SU-DHL-6 (cell line): ENCODE measurements at regions not wholly inside any gene's neighbourhood (a gene's known extent, or its start where the extent isn't known, plus 50 kb on each side); places are given as distances from the start of the nearest gene placed in this dataset.

Experiments used
- H2AFZ ChIP-seq: fragments of 200-600 bp; sonication (generic); 2 replicates; pipeline ENCODE4 v1.6.1; 2014; ENCODE audit warnings: low read depth, mild to moderate bottlenecking, moderate library complexity, mixed read lengths, antibody characterized with exemption, low read length; ENCODE audit not compliant: severe bottlenecking
- H3F3A ChIP-seq: fragments of 200-600 bp; shearing (Covaris generic); 2 replicates; pipeline ENCODE4 v1.6.0; 2016; ENCODE audit warnings: antibody characterized with exemption, mild to moderate bottlenecking; ENCODE audit not compliant: insufficient read depth
- H3K27ac ChIP-seq: fragments of 200-600 bp; sonication (generic); 2 replicates; pipeline ENCODE4 v1.5.1; 2016; ENCODE audit warnings: low read depth, mild to moderate bottlenecking, low read length, moderate library complexity, mixed read lengths
- H3K27me3 ChIP-seq: fragments of 200-600 bp; sonication (generic), shearing (Covaris generic); 2 replicates; pipeline ENCODE4 v1.6.0; 2014; ENCODE audit warnings: mild to moderate bottlenecking, low read length
- H3K36me3 ChIP-seq: fragments of 200-600 bp; sonication (generic); 2 replicates; pipeline ENCODE4 v1.6.1; 2014; ENCODE audit warnings: mild to moderate bottlenecking, low read length, mixed read lengths
- H3K4me2 ChIP-seq: fragments of 300-600, 200-600 bp; shearing (Covaris generic), sonication (generic); 2 replicates; pipeline ENCODE4 v1.6.0; 2014; ENCODE audit warnings: low read length, low read depth, mild to moderate bottlenecking; ENCODE audit not compliant: poor library complexity, severe bottlenecking
- H3K4me3 ChIP-seq: fragments of 200-600 bp; sonication (generic); 2 replicates; pipeline ENCODE4 v1.5.1; 2014; ENCODE audit warnings: antibody characterized with exemption, low read length, mild to moderate bottlenecking, mixed read lengths; ENCODE audit not compliant: insufficient read depth, poor library complexity, severe bottlenecking
- H3K79me2 ChIP-seq: fragments of 200-600 bp; sonication (generic); 2 replicates; pipeline ENCODE4 v1.6.1; 2014; ENCODE audit warnings: mild to moderate bottlenecking, low read length, moderate library complexity; ENCODE audit not compliant: insufficient read depth
- H3K9ac ChIP-seq: fragments of 200-600 bp; sonication (generic); 2 replicates; pipeline ENCODE4 v1.7.0; 2014; ENCODE audit warnings: mild to moderate bottlenecking, low read length
- H3K9me2 ChIP-seq: fragments of 200-600 bp; sonication (generic); replicated peaks from 2 replicates; pipeline ENCODE4 v1.6.1; 2014; ENCODE audit warnings: low read length; ENCODE audit not compliant: insufficient read depth
- H3K9me3 ChIP-seq: fragments of 200-600 bp; sonication (generic); 2 replicates; pipeline ENCODE4 v1.6.1; 2014; ENCODE audit warnings: low read length, mixed read lengths; ENCODE audit not compliant: insufficient read depth
- H4K20me1 ChIP-seq: fragments of 200-600 bp; sonication (generic); 2 replicates; pipeline ENCODE4 v1.6.1; 2014; ENCODE audit warnings: low read depth, mild to moderate bottlenecking, antibody characterized with exemption, low read length, moderate library complexity, mixed read lengths
- CTCF ChIP-seq: fragments of 200-600 bp; sonication (generic); IDR thresholded peaks from one replicate; pipeline ENCODE4 v1.5.1; 2017; ENCODE audit warnings: antibody characterized with exemption, mild to moderate bottlenecking, low read length, moderate library complexity; ENCODE audit not compliant: insufficient read depth, poor library complexity, severe bottlenecking
- EZH2phosphoT487 ChIP-seq: fragments of 200-600 bp; sonication (generic), shearing (Covaris generic); conservative IDR thresholded peaks from 2 replicates; pipeline ENCODE4 v1.6.1; 2018; ENCODE audit warnings: mild to moderate bottlenecking, antibody characterized with exemption, low read length, moderate library complexity, mixed read lengths

DNA sequence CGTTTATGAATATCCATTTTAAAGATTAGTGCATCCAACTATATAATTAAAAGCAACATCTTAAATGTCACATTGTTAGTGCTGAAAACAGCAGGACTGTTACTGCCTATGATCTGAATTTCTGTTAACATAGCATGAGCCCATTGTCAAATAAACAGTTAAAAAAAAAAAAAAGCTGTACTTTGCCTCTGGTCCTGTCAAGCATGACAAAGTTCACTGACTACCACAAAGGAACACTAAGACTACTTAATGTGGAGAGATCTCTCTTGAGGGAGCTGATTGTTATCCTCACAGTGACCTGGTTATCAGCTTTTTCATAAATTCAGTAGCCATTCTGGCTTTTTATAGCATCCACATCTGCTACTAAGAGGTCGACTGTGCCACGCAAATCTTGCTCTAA lies 228.1 kb downstream of the TMEM200A start:
- Histone ChIP-seq H3K4me3 (no peak overlapping the region), H3K27ac (no peak overlapping the region), H3K27me3 (no peaks in the 10 kb centered on the region), H2AFZ (no peak overlapping the region), H3K9ac (no peak overlapping the region), H3K79me2 (no peaks in the 10 kb centered on the region), H4K20me1 (no peaks in the 10 kb centered on the region), H3F3A (no peaks in the 10 kb centered on the region), H3K4me2 (no peak overlapping the region), H3K36me3 (no peaks in the 10 kb centered on the region), H3K9me2 (no peaks in the 10 kb centered on the region), H3K9me3 (no peaks in the 10 kb centered on the region)
- TF ChIP-seq CTCF (no peak), EZH2phosphoT487 (no peak)

- H3K4me2 ChIP-seq: no peak overlapping the region
- H3K27me3 ChIP-seq: no peaks in the 10 kb centered on the region
- no peak overlapping the region for H2AFZ ChIP-seq
- no peak overlapping the region for H3K27ac ChIP-seq
- no peaks in the 10 kb centered on the region for H4K20me1 ChIP-seq
- H3F3A ChIP-seq: no peaks in the 10 kb centered on the region
- no peaks in the 10 kb centered on the region for H3K9me2 ChIP-seq
- H3K79me2 ChIP-seq: no peaks in the 10 kb centered on the region
- TF ChIP-seq EZH2phosphoT487 (no peak), CTCF (no peak)
- no peaks in the 10 kb centered on the region for H3K9me3 ChIP-seq
- H3K9ac ChIP-seq: no peak overlapping the region
- no peaks in the 10 kb centered on the region for H3K36me3 ChIP-seq
- no peak overlapping the region for H3K4me3 ChIP-seq
Observed at GRCh38 chr6:130598021-130598989, 228.9 kb upstream of the SMLR1 start.

- no peaks in the 10 kb centered on the region for H3K9me2 ChIP-seq
- H3F3A ChIP-seq: no peaks in the 10 kb centered on the region
- H3K79me2 ChIP-seq: no peaks in the 10 kb centered on the region
- no peak overlapping the region for H3K27ac ChIP-seq
- no peaks in the 10 kb centered on the region for H3K9me3 ChIP-seq
- H4K20me1 ChIP-seq: no peaks in the 10 kb centered on the region
- no peak for TF ChIP-seq EZH2phosphoT487
- H3K9ac ChIP-seq: no peak overlapping the region
- H3K27me3 ChIP-seq: no peaks in the 10 kb centered on the region
- H3K4me2 ChIP-seq: no peak overlapping the region
- H3K4me3 ChIP-seq: no peak overlapping the region
- H2AFZ ChIP-seq: no peak overlapping the region
- H3K36me3 ChIP-seq: no peaks in the 10 kb centered on the region
Observed at GRCh38 chr6:130600880-130601341, 226.3 kb upstream of the SMLR1 start.
